ENCODE measurements at regions not wholly inside any gene's neighbourhood (a gene's known extent, or its start where the extent isn't known, plus 50 kb on each side); places are given as distances from the start of the nearest gene placed in this dataset.

- TF ChIP-seq CTCF (IDR thresholded peaks at IDR 0.05), result no peak
- no peak for TF ChIP-seq POLR2A (IDR thresholded peaks at IDR 0.05)
Measured at GRCh38 chr6:1256435-1257008, 55.4 kb upstream of the FOXQ1 start.

Measured in testis (tissue), 2 donors.